NCI-H82 treated with DMSO at 0.1 percent for 48 hours (cell line): ENCODE measurements at regions not wholly inside any gene's neighbourhood (a gene's known extent, or its start where the extent isn't known, plus 50 kb on each side); places are given as distances from the start of the nearest gene placed in this dataset.
"Not testable (repeated sequence)": the region's sequence is repeated elsewhere in the genome, so short reads cannot be mapped to it uniquely, and the experiment has no call there.

ENCODE experiments used
- DNase-seq: peaks from one replicate; lab custom pipeline; 2025; ENCODE audit not compliant: unreplicated experiment; lab: John Stamatoyannopoulos, UW

GRCh38 chr18:71303743-71304142, 1014.9 kb downstream of the SOCS6 start:
- not testable (repeated sequence) for DNase-seq

GRCh38 chr18:71301596-71301995, 1012.8 kb downstream of the SOCS6 start:
- no peak for DNase-seq

DNA sequence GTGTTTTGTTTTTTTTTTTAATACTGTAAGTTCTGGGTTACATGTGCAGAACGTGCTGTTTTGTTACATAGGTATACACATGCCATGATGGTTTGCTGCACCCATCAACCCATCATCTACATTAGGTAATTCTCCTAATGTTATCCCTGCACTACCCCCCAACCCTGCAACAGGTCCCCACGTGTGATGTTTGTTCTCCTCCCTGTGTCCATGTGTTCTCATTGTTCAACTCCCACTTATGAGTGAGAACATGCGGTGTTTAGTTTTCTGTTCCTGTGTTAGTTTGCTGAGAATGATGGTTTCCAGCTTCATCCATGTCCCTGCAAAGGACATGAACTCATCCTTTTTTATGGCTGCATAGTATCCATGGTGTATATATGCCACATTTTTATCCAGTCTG, 1005.4 kb downstream of the SOCS6 start:
- not testable (repeated sequence) for DNase-seq

DNA sequence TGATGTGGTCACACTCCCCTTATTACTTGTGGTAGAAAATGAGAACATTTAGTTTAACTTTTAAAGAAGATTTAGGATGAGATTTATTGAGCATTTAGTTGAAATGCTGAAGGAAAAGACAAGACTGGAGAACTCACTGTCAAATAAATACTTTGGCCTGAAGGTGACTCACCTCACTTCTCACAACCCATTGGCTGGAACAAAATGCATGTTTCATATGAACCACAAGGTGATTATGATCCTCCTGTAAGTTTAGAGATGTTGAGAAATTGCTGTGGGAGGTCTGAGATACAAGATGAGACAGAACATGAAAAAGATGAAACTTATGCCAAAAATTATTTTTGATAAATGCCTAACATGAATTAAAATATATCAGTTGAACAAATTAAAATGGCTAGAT, 1004.5 kb downstream of the SOCS6 start:
- no peak for DNase-seq

DNA sequence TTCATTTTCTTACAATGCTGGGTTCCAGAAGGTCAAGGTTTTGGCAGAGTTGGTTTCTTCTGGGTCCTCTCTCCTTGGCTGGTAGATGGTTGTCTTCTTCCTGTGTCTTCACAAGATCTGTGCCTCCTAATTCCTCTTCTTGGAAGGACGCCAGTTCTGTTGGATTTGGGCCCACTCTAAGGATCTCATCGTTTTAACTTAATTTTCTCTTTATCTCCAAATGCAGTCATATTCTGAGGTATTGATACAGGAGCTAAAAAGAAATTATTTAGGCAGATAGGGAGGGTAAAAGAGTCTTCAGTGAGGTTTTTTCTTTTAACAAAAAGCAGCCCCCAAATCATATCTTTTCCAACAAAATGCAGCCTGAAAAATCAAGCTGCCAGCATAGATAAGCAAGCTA, 998.4 kb downstream of the SOCS6 start:
- no peak for DNase-seq

- DNase-seq: no peak
Observed at GRCh38 chr18:71252351-71252865, 963.6 kb downstream of the SOCS6 start.

- no peak for DNase-seq
Observed at GRCh38 chr18:71250191-71250590, 961.3 kb downstream of the SOCS6 start.

DNA sequence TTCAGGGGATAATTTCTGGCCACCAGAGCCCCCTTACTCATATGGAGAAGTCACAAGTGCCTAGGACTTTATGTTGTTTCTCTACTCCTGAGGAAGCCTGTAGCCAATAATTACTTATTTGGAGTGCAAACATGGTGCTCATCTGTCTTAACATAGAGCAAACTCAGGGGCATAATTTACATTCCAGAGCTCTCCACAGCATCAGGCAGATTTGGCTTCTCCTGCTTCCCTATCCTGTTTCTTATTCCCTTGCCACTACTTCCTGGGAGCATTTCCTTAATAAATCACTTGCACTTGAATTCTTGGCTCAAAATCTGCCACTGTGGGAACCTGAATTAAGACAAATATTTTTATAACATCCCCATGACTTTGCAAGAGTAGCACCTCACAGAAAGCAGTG, 960.9 kb downstream of the SOCS6 start:
- no peak for DNase-seq

DNA sequence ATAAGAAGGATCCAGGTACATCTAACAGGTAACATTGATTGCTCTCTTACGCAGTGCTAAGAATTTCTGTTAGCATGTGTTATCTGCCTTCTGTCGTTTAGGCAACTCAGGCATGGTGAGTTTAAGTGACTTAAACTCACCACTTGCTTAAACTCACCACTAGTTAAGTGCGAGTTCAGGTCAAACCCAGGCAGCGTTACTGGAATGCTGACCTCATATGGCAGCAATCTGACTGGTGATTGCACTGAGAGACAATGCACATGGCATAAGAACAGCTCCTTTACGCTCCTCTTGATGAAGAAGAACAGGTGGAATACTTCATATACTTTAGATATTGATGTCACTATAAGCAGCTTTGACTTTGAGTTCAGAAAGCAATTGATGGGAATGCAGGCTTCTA, 954.1 kb downstream of the SOCS6 start:
- DNase-seq: no peak

GRCh38 chr18:71238974-71239624, 950.3 kb downstream of the SOCS6 start:
- no peak for DNase-seq

DNA sequence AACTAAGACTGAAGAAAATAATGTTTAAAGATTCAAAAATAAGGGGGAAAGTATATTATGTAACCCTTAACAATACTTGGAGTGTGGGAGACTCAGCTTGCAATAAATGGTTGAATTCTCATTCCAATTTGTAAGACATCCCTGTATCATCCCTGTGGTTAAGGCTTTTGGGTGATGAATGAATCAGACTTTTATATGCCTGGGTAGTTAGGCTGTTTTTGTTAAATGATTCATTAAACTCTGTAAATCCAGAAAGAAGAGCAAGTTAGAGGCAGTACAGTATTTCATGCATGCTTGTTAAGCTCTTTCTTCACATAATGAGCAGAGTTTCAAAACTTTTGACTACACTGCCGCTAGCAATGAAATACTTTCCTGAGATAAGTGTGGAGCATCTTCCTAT, 948.8 kb downstream of the SOCS6 start:
- no peak for DNase-seq

DNA sequence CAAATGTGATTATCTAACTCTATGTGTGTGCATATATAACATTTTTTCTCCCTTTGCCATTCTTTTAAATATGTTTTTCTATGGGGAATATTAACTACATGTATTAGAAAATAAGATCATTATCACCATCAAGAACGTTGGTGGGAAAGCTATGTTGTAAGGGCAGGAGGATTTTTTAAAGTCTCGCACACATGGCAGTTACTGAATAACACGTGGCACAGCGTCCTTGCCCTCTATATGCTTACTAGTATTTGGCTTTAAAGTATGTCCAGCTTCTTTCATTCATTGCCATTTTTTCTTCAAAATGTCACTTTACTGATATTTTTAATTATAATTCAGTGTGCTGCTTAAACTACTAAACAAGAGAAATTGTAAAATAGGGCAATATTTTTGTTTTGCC, 944.3 kb downstream of the SOCS6 start:
- no peak for DNase-seq

GRCh38 chr18:71223486-71223885, 934.6 kb downstream of the SOCS6 start:
- no peak for DNase-seq

DNA sequence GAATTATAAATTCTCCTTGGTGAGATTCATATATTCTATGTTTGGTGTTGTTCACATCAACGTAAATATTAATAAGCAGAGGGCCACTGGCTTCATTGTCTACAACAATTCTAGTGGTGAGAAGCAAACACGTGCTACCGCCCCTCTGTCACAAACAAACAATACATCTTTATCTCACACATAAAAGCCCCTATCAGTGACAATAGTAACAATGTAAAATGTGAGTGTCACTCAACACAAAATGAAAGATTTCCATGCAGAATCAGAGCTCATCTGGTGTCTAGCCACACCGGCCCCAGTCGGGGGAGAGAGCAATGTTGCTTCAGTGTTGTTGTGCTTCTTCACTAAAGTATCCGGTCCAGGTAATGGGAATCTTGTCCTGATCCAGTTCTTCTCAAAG, 932.6 kb downstream of the SOCS6 start:
- no peak for DNase-seq

GRCh38 chr18:71212739-71213138, 923.9 kb downstream of the SOCS6 start:
- DNase-seq: not testable (repeated sequence)

DNA sequence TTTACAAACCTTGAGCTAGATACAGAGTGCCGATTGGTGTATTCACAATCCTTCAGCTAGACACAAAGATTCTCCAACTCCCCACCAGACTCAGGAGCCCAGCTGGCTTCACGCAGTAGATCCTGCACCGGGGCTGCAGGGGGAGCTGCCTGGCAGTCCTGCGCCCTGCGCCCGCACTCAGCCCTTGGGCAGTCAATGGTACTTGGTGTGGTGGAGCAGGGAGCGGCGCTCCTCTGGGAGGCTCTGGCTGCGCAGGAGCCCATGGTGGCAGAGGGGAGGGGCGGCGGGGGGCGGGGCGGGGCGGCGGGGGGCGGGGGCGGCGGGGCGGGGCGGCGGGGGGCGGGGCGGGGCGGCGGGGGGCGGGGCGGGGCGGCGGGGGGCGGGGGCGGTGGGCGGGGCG, 923.4 kb downstream of the SOCS6 start:
- no peak for DNase-seq

DNA sequence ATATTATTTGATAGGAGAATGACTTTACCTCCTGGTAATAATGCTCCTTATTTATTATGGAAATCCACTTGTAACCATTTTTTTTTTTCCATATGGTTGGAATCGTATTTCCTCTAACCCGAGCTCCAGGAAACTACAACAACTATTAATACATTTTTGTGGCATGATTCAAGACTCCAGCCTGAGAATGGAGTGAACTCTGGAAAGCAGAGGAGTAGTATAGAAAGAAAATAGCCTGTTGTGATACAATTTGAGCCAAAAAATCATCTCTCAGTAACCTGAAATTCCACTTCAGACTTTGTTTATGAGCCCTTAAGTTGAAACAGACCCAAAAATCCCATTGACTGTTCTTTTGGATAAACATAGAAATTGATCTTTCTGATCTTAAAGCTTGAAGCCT, 921.1 kb downstream of the SOCS6 start:
- DNase-seq: no peak

- DNase-seq: no peak
Observed at GRCh38 chr18:71194438-71194837, 905.6 kb downstream of the SOCS6 start.

GRCh38 chr18:71189581-71189980, 900.7 kb downstream of the SOCS6 start:
- no peak for DNase-seq

DNA sequence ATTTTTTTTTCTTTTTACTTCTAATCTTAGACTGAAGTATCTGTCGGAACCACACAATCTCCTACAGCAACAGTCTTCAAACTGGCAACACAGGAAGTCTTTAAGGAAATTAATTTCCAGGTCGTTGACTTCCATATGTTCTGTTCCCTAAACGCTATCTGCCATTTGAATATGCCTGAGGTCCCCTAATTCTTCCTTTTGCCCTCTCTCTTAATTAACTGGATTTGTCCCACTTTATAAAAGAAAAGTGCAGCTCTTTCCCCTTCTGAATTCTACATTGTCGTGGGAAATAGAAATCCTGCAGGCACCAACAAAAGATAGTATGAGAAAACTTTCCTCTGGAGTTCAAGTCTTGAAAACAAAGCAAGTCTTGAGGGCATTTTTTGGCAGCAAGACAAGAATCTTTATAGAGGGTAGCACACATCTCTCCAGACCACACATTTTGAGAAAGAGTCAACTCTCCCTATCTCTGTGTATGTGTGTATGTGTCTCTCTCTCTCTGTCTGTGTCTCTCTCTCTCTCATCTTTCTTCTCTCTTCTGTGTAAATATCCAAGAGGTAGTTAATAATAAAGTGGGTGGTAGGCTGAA, 879.8 kb downstream of the SOCS6 start:
- no peak for DNase-seq

GRCh38 chr18:71136487-71136886, 847.6 kb downstream of the SOCS6 start:
- no peak for DNase-seq

DNA sequence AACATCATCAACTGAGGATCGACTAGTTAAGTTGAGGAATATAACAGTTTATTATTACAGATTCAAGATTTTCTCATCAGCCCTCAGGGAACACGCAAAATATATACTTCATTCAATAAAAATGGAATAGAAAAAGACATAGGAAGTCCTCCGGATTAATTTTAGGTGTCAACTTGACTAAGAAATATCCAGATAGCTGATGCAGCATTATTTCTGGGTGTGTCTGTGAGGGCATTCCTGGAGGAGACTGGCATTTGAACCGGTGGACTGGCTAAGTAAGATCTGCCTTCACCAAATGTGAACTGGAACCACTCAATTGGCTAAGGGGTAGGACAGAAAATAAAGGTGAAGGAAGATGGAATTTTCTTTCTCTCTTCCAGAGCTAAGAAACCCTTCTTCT, 845.3 kb downstream of the SOCS6 start:
- DNase-seq: no peak

GRCh38 chr18:71131918-71132317, 843.1 kb downstream of the SOCS6 start:
- DNase-seq: no peak
